SK-MEL-5 (cell line): ENCODE measurements at regions not wholly inside any gene's neighbourhood (a gene's known extent, or its start where the extent isn't known, plus 50 kb on each side); places are given as distances from the start of the nearest gene placed in this dataset.
"Not testable (repeated sequence)": the region's sequence is repeated elsewhere in the genome, so short reads cannot be mapped to it uniquely, and the experiment has no call there.

ENCODE experiments used
- DNase-seq: peaks from one replicate; pipeline ENCODE4 v3.0.0-alpha.2; 2016; ENCODE audit warnings: low read depth, low spot score
- in situ Hi-C: cut with HindIII; loops from 2 replicates; pipeline ENCODE4 v1.10.0; 2016; ENCODE audit warnings: low sequenced_read_pairs, high pct_unique_total_duplicates, low pct_unique_long_range_greater_than_20kb

DNA sequence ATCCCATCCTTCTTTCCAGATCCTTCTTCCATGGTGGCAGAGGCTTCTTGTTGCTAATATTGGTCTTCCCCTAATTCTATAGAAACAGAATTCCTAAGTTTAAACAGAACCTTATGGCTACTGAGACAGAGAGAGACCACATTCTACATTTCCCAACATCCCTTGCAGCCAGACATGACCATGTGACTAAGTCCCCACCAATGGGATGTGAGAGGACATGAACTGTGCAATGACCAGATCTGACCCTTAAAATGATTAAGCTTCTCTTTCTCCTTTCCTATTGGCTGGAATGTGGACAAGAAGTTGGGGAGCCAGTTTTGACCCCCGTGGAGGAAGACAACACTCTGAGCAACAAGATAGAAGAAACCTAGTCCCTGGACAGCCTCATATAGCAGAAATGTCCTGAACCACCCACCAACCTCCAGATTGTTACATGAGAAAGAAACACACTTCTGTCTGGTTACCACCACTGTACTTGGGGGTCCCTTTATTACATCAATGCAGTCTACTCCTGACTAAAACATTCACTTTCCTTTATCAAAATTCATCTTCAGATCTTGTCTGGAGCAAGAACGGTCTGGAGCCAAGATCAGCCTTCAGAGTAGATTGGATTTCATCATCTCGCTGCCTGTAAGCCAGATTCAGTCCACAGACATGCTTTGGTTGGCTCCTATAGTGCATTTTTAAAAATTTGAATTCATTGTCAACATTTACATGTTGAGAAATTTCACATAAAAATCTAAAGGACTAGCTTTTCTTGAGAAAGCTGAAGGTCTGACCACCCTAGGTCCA is 183.9 kb downstream of the SHQ1 start:
- in situ Hi-C loops, result no loop called here
- DNase-seq, result no peak

DNA sequence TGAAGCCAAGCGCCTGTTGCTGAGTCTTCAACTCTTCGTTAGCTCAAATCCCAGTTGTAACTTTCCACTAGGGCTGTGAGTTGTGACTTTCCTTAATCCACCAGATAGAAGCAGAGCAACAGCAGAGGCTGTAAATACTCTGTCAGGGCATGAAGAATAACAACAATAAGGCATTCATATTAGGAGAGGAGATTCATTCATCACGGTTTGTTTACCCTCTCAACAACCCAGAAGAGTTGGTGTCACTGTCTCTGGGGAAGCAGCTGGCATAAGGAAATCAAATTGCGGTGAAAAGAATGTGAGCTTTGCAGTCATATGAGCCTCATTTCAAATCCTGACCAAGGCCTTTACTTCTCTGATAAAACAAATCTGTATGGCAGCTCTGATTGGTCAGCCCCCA is 184.8 kb downstream of the SHQ1 start:
- in situ Hi-C loops, result no loop called here
- DNase-seq, result peak; percentile 98

DNA sequence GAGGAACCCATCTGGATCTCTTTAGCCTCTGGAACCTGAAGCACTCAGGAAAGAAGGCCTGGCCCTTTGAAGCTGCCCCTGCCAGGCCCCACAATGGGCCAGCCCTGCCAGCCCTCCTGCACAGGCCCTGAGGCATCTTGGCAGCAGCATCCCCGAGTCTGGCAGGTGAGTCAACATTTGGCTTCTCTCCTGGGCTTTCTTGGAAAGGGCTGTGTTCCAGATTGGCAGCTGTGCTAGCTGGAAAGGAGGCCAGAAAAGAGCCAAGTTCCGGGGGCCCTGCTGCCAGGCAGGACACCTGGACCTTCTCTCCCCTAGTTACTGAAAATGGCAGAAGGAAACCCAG is 187.2 kb downstream of the SHQ1 start:
- in situ Hi-C loops, result no loop called here

DNA sequence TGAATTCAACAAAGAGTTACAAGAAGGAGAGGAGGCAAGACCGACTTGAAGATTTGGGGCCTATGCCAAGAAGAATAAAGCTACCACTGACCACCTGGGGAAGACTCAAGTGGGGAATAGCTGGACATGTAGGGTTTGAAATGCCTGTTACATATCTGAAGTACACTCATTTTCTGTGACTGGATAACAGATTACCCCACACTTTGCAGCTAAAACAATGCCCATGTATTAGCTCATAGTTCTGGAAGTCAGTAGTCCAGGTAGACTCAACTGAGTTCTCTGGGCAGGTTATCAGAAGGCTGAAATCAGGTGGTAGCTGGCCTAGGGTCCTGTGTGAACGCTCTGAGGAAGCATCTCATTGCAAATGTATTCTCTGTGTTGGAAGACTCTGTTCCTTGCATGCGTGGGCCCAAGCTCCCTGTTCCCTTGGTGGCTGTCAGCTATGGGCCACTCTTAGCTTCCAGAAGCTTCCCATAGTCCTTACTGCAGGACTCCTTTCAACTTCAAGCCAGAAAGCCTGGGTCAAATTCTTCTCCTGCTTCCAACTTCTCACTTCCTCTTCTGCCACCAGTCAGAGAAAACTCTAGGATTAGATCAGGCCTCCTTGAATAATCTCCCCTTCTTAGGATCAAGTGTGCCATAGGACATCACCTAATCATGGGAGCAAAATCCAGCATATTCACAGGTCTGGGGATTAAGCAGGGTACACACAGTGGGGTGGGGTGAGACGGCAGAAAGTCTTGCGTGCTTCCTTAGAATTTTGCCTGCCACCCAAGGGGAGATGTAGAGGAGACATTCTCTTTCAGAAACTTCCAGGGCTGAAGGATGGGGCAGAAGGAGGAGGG is 187.8 kb downstream of the SHQ1 start:
- no peak for DNase-seq
- in situ Hi-C loops, result no loop called here

More for the DNA sequence above, 187.2 kb downstream of the SHQ1 start:
- DNase-seq, result no peak

DNA sequence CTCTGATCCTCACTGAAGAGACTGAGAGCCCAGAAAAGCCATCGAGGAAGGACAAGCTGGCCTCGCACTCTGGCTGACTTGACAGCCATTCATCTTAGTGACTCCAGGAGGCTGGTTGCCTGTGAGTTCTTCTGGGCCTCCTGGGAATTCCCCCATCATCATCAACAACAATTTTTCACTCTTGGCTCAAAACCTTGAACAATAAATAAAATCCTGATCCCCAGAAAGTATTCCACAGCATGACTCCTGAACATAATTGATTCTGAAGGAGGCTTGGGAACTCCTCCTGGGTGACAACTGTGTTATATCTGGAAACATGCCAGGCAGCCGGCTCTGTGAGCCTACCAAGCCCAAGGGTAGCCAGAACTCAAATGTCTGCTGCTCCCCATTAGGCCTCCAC is 188.6 kb downstream of the SHQ1 start:
- in situ Hi-C loops, result no loop called here
- DNase-seq, result no peak

DNA sequence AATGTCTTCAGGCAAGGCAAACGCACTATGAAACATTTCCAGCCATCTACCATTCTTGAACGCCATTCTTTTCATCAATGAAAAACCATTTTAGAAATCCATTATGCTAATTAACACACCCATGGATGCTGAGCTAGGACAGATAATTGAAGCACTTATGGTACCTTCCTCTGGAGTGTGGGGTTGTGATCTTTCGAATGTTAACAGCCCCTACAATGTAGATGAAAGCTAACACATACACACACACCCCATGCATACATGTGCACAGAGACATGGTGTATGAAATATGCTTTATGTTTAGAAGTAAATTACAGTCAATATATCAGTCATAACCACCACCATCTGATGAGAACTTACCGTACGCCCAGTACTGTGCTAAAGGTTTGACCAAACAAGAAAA is 189.1 kb downstream of the SHQ1 start:
- in situ Hi-C loops, result no loop called here

DNA sequence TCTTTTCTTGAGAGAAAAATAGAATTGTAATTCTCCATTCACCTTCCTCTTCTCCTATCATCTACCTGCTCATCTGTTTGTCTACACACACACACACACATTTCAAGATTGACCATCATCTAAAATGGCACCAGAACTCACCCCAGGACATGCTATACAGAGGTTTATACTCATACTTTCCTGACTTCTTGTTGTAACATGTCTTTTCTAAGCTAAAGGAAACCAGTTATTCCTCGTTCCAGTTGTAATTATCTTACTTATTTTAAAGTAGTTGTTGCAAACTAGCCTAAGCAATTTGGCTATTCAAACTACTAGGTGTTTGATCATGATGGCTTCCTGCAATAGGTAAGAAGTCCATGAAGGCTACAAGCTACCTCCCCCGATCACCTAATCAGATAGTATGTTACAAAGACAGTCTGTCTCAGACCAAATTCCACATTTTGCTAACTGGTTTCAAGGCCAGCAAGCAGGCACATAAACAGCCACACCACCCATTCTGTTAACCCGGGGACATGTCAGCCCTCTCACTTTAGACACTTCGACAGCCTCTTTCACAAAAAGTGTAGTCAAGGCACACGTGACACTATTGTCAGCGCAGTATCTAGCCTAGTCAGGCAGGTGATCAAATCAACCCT is 189.7 kb downstream of the SHQ1 start:
- no peak for DNase-seq
- in situ Hi-C loops, result no loop called here

More for the DNA sequence above, 189.1 kb downstream of the SHQ1 start:
- no peak for DNase-seq

DNA sequence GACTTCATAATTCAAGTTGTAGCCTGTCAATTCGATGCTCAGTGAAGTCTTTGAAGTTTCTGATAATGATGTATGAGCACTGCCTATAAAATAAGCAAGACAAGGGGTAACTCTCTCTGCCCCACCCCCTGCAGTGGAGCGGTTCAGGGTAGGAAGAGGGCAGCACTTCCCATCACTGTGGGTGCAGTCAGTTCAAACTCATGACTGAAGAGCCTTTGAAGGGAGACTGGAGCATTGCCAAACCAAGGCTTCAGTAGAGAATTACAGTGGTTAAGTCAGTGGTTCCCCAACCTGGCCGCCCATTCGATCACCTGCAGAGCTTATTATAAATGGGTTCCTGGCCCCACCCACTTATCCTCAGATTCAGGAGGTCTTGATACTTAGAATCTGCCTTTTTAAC is 190.6 kb downstream of the SHQ1 start:
- DNase-seq, result peak; percentile 28

DNA sequence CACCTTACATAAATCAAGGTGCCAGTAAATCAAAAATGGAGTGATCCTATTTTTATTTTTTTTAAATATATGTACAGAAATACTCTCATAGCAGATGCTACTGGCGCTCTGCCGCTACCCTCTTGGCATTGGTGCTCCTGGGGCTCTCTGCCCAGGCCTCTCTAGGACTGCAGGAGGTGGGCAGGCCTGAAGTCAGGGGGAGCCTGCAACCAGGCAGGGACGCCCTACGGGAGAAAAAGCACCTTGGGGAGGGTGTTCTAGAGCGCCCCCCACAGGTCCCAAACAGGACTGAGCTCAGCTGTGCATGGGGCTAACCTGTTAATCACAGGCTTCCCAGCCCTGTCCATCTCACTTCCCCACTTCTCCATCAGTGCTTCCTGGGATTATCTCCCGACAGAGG is 192.5 kb downstream of the SHQ1 start:
- in situ Hi-C loops, result no loop called here
- no peak for DNase-seq

More for the DNA sequence above, 190.6 kb downstream of the SHQ1 start:
- in situ Hi-C loops, result no loop called here

DNA sequence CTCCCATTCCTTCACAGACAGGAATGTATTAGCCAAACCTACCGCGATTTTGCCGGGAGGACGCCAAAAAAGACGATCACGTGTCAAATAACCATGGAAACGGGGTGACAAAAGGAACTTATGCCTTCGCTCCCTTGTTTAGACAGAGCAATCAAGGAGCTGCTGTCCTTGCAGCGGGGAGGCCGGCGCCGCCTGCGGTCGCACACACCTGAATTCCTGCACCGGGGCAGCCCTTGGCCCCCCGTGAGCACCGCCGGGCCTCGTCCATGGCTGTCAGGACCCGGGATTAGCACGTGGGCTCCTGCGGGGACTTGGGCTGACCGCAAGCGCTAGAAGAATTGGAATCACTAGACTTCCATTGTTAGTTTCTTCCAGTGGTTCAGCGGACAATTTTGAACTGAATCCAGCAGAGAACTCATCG is 193.1 kb downstream of the SHQ1 start:
- in situ Hi-C loops, result no loop called here

DNA sequence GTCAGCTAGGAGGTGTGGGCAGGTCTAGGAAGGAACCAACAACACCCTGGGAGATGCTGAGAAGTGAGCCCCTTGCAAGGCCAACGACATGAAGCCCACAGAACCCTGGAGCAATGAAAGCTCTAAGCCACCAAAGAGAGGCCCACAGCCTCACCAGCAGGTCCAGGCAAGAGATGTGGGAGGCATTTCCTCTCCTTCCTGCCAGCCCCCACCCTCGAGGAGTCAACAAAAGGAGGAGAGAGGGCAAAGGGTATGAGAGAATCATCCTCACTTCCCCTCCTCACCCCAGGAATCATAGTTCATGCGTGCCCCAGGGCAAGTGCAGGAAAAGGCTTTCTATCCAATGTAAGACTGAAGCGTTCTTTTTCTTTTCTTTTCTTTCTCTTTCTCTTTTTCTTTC is 195.8 kb downstream of the SHQ1 start:
- in situ Hi-C loops, result no loop called here
- no peak for DNase-seq

More for the DNA sequence above, 193.1 kb downstream of the SHQ1 start:
- no peak for DNase-seq

DNA sequence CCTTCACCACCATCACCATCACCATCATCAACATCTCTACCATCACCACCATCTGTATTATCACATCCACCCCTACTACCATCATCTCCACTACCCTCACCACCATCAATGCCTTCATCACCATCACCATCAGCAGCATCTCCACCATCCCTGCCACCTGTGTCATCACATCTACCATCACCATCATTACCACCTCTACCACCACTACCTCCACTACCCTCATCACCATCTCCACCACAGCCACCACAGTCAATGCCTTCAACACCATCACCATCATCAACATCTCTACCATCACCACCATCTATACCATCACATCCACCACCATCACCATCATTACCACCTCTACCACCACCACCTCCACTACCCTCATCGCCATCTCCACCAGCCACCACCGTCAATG is 196.7 kb downstream of the SHQ1 start:
- in situ Hi-C loops, result no loop called here
- DNase-seq, result no peak

DNA sequence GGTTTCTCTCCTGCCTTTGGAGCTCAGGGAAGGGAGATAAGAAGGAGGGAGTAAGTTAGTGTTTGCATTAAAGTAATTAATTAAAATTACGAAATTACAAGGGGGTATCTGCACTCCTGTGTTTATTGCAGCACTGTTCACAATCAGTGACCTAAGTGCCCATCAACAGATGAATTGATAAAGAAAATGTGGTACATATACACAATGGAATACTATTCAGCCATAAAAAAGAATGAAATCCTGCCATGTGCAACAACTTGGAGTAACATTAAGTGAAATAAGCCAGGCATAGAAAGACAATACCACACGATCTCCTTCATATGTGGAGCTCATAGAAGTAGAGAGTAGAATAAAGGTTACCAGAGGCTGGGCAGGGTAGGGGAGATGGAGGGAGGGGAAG is 202.0 kb downstream of the SHQ1 start:
- in situ Hi-C loops, result no loop called here
- no peak for DNase-seq

DNA sequence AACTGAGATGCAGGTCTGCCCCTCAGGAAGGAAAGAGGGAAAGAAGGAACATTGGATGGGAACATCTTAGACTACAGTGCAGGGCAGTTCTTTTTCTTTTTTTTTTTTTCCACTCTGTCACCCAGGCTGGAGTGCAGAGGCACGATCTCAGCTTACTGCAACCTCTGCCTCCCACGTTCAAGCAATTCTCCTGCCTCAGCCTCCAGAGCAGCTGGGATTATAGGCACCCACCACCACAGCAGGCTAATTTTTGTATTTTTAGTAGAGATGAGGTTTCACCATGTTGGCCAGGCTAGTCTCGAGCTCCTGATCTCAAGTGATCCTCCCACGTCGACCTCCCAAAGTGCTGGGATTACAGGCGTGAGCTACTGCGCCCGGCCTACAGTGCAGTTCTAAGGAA is 204.6 kb downstream of the SHQ1 start:
- in situ Hi-C loops, DNase-seq: not testable (repeated sequence)

DNA sequence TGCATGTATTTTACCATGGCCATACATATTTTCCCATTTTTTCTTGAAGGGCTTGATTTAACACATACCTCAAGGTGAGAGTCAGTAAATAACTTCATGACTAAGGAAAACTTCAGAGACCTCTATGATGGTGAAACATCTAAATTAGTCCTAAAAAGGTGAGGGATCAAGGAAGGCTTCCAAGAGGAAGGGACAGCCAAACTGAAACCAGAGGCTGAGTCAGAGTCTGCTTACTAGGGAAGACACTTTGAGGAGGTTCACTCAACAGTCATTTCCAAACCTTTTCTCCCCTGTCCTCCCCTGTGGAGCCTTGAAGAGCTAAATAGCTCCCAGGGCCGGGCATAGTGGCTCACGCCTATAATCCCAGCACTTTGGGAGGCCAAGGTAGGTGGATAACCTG is 206.6 kb downstream of the SHQ1 start:
- in situ Hi-C loops, result no loop called here
- DNase-seq, result no peak

DNA sequence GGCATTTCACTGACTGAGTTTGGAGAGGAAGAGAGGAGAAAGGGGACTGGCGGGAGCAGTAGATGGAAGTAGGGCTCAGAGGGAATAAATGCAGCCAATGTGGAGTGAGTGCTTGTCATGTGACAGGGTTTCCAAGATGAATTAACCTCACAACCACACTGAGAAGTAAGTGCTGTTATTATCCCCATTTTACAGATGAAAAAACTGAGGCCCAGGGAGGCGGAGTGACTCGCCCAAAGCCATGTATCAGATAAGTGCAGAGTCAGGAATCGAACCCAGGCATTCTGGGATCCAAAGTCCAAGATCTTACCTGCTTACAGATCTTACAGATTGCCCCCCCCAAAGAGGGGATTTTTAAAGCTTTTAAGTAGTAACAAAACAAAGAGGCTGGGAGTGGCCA is 207.2 kb downstream of the SHQ1 start:
- in situ Hi-C loops, result no loop called here
- no peak for DNase-seq

DNA sequence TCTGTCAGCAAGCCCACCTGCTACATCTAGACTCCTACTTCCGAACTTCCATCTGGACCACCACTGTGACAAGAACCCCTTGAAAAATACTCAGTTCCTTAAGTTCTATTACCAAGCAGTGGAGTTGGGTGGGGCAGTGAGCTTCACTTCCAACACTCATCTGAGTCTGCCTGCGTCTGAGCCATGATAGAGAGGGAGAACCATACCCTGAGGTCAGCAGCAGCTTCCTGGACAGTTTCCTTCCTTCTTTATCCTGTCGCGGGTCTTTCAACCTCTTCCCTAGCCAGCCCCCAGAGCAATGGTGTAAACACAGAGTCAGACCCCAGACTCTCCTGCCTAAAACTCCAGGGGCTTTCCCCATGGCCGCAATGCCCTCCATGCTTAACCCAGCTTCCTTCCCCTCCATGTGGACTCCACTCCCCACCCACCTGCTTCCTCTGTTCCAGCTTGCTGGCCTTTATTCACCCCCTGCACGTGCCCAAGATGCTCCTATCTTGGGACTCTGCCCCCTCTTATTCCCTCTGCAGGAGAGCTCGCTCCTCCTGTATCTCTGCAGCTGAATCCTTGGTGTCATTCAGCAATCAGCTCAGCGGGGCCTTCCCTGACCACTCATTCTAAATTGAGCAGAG is 211.2 kb downstream of the SHQ1 start:
- in situ Hi-C loops, result no loop called here
- no peak for DNase-seq

DNA sequence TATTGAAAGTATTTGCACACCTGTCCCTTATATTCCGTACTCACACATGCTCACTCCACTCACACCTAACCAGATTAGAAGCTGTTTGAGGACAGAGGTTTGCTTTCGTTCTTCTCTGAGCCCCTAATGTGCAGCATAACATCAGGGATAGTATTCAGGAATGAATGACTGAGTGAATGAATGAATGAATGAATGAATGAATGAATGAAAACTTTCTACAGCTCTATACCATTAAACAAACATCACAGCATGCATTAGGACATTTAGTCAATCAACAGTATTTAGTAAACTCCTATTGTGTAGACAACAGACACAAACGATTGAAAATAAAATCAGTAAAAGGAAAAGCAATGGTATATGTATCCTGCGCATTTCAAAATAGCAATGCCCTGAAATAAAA is 212.7 kb downstream of the SHQ1 start:
- in situ Hi-C loops, result no loop called here
- DNase-seq, result no peak
